T-helper 2 cell treated with Interferon-gamma antibody and Interleukin-4, amounts not matched to agents 5 μg/mL and 100 μg/mL, for 36 hours (primary cell): ENCODE measurements at regions not wholly inside any gene's neighbourhood (a gene's known extent, or its start where the extent isn't known, plus 50 kb on each side); places are given as distances from the start of the nearest gene placed in this dataset.

Source experiments
- DNase-seq: peaks from one replicate; pipeline ENCODE4 v3.0.0; 2021; ENCODE audit warnings: low spot score
- H3K27ac Mint-ChIP-seq: one replicate; pipeline ENCODE4 v1.8.0; 2021; ENCODE audit warnings: mild to moderate bottlenecking, mixed read lengths
- H3K27me3 Mint-ChIP-seq: one replicate; pipeline ENCODE4 v1.8.0; 2021; ENCODE audit warnings: low read depth, mixed read lengths
- H3K36me3 Mint-ChIP-seq: one replicate; pipeline ENCODE4 v1.8.0; 2021; ENCODE audit warnings: low read depth, mixed read lengths
- H3K4me1 Mint-ChIP-seq: one replicate; pipeline ENCODE4 v1.8.0; 2021; ENCODE audit warnings: low read depth, mixed read lengths
- H3K4me3 Mint-ChIP-seq: one replicate; pipeline ENCODE4 v1.8.0; 2022; ENCODE audit warnings: mild to moderate bottlenecking, moderate library complexity, mixed read lengths
- H3K9me3 Mint-ChIP-seq: one replicate; pipeline ENCODE4 v1.8.0; 2021; ENCODE audit warnings: mixed read lengths

DNA sequence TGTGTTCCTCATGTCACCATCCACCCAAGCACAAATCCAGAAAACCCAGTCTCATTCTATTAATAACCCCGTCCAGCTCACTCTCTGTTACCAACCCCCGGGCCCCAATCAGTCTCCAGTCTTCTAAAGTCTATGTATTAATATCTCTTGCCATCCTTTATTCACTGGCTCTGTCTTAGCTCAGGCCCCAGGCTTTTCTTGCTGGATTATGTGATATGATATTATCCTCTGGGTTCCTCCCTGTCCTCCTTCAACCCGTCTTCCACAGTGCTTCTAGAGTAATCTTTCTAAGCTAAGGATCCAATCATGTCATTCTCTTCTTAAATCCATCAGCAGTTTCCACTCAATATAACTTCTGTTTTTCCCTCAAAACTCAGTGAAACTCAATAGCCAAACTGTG, 240.5 kb upstream of the OSR1 start:
- H3K36me3 Mint-ChIP-seq, result no peaks in the 10 kb centered on the region
- H3K27ac Mint-ChIP-seq, result no peak overlapping the region
- H3K27me3 Mint-ChIP-seq, result no peaks in the 10 kb centered on the region
- DNase-seq, result no peak
- H3K4me3 Mint-ChIP-seq, result no peak overlapping the region
- H3K4me1 Mint-ChIP-seq, result no peaks in the 10 kb centered on the region
- peaks cover 6% of the 10 kb centered on the region for H3K9me3 Mint-ChIP-seq

DNA sequence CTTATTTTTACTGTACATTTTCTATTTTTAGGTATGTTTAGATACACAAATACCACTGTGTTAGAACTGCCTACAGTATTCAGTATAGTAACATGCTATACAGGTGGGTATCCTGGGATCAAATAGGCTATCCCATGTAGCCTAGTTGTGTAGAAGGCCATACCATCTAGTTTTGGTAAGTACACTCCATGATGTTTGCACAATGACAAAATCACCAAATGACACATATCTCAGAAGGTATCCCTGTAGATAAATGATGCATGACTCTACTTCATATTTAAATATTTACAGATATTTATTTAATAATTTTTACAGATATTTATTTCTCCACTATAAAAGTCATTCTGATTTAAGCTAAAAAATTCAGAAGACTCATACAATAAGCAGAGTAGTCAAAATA, 233.8 kb upstream of the OSR1 start:
- H3K9me3 Mint-ChIP-seq, result no peaks in the 10 kb centered on the region
- H3K36me3 Mint-ChIP-seq, result no peaks in the 10 kb centered on the region
- no peak overlapping the region for H3K4me3 Mint-ChIP-seq
- H3K4me1 Mint-ChIP-seq, result no peaks in the 10 kb centered on the region
- H3K27ac Mint-ChIP-seq, result no peak overlapping the region
- H3K27me3 Mint-ChIP-seq, result no peaks in the 10 kb centered on the region
- no peak for DNase-seq

DNA sequence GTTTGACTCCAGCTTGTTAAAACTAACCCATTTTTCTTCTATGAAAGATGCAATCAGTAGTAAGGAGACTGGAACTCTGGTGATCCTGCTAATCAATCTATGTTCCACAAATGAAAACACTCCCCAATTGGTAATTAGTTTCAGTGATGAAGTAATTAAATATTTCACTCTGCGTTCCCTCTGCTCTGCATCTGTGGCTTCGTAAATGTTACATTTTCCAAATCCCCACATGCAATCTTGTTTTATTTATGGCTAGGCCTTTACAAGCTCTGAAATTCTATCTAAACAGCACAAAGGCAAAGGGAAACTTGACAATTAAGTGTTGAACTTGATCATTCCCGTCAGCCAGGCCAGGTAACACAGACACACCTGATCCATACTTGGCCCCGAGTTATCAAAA, 231.4 kb upstream of the OSR1 start:
- Mint-ChIP-seq H3K4me3 (no peak overlapping the region), H3K9me3 (no peaks in the 10 kb centered on the region), H3K27ac (no peak overlapping the region), H3K36me3 (no peaks in the 10 kb centered on the region), H3K27me3 (no peaks in the 10 kb centered on the region), H3K4me1 (no peaks in the 10 kb centered on the region)
- no peak for DNase-seq

GRCh38 chr2:19580830-19581229, 222.4 kb upstream of the OSR1 start:
- no peak for DNase-seq
- H3K9me3 Mint-ChIP-seq, result no peaks in the 10 kb centered on the region
- no peaks in the 10 kb centered on the region for H3K4me1 Mint-ChIP-seq
- no peaks in the 10 kb centered on the region for H3K27me3 Mint-ChIP-seq
- H3K27ac Mint-ChIP-seq, result no peak overlapping the region
- H3K4me3 Mint-ChIP-seq, result no peak overlapping the region
- no peaks in the 10 kb centered on the region for H3K36me3 Mint-ChIP-seq

- Mint-ChIP-seq H3K9me3 (no peaks in the 10 kb centered on the region), H3K27ac (no peak overlapping the region), H3K4me3 (no peak overlapping the region), H3K36me3 (no peaks in the 10 kb centered on the region), H3K27me3 (no peaks in the 10 kb centered on the region), H3K4me1 (no peaks in the 10 kb centered on the region)
- DNase-seq, result no peak
Observed at GRCh38 chr2:19580264-19580663, 221.8 kb upstream of the OSR1 start.

GRCh38 chr2:19579461-19579860, 221.0 kb upstream of the OSR1 start:
- no peaks in the 10 kb centered on the region for H3K4me1 Mint-ChIP-seq
- H3K4me3 Mint-ChIP-seq, result no peak overlapping the region
- no peak overlapping the region for H3K27ac Mint-ChIP-seq
- no peaks in the 10 kb centered on the region for H3K36me3 Mint-ChIP-seq
- H3K27me3 Mint-ChIP-seq, result peaks cover 4% of the 10 kb centered on the region
- DNase-seq, result no peak
- no peaks in the 10 kb centered on the region for H3K9me3 Mint-ChIP-seq

GRCh38 chr2:19577723-19578122, 219.3 kb upstream of the OSR1 start:
- H3K9me3 Mint-ChIP-seq, result no peaks in the 10 kb centered on the region
- no peak for DNase-seq
- H3K27ac Mint-ChIP-seq, result no peak overlapping the region
- H3K27me3 Mint-ChIP-seq, result peaks cover 4% of the 10 kb centered on the region
- no peaks in the 10 kb centered on the region for H3K36me3 Mint-ChIP-seq
- H3K4me3 Mint-ChIP-seq, result no peak overlapping the region
- H3K4me1 Mint-ChIP-seq, result no peaks in the 10 kb centered on the region

GRCh38 chr2:19576411-19576810, 218.0 kb upstream of the OSR1 start:
- no peak for DNase-seq
- H3K4me3 Mint-ChIP-seq, result no peak overlapping the region
- no peaks in the 10 kb centered on the region for H3K9me3 Mint-ChIP-seq
- H3K4me1 Mint-ChIP-seq, result no peaks in the 10 kb centered on the region
- peaks cover 4% of the 10 kb centered on the region for H3K27me3 Mint-ChIP-seq
- no peak overlapping the region for H3K27ac Mint-ChIP-seq
- H3K36me3 Mint-ChIP-seq, result no peaks in the 10 kb centered on the region

DNA sequence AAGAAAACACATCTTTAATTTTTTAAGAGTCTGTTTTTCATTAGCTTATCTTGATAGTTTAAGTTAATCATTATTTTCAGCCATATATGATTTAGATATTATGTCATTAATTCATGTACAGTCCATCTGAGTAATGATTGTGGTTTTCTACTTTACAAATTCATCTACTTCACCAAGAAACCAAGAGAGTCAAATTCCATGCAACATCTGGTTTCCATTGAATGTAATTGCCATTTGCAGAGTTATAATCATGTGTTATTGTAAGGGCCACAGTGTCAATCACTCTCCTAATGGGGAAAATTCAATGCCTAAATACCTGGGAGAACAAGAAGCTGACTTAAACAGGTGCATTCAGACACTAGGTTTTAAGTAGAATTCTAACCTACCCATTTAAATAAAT, 217.2 kb upstream of the OSR1 start:
- no peak overlapping the region for H3K4me3 Mint-ChIP-seq
- H3K4me1 Mint-ChIP-seq, result no peaks in the 10 kb centered on the region
- no peaks in the 10 kb centered on the region for H3K9me3 Mint-ChIP-seq
- no peak overlapping the region for H3K27ac Mint-ChIP-seq
- DNase-seq, result no peak
- H3K27me3 Mint-ChIP-seq, result peaks cover 4% of the 10 kb centered on the region
- no peaks in the 10 kb centered on the region for H3K36me3 Mint-ChIP-seq

DNA sequence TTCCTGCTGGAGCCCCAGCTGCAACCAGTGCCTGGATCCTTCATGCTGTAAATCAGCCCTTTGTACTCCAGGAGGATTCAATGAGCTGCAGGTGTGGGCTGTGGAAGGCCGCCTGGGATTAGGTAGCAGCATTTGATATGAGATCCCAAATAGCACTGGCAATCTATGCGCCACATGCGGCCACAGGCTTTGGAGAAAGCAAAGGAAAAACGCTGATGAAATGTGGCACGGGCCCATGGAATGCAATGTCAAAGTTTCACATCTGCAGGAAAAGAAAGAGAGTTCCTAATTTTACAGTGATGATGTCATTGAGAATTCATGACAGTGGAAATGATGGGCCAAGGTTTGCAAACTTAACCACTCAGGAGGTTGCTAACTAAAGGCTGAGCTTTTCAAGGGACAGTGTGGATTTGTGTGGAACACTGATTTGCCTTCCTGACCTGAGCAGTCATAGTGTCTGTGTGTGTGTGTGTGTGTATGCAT, 216.4 kb upstream of the OSR1 start:
- no peaks in the 10 kb centered on the region for H3K9me3 Mint-ChIP-seq
- H3K4me1 Mint-ChIP-seq, result no peaks in the 10 kb centered on the region
- H3K4me3 Mint-ChIP-seq, result no peak overlapping the region
- DNase-seq, result no peak
- peaks cover 4% of the 10 kb centered on the region for H3K27me3 Mint-ChIP-seq
- no peaks in the 10 kb centered on the region for H3K36me3 Mint-ChIP-seq
- H3K27ac Mint-ChIP-seq, result no peak overlapping the region

- Mint-ChIP-seq H3K4me3 (no peak overlapping the region), H3K9me3 (no peaks in the 10 kb centered on the region), H3K4me1 (no peaks in the 10 kb centered on the region), H3K27me3 (peaks cover 4% of the 10 kb centered on the region), H3K27ac (no peak overlapping the region), H3K36me3 (no peaks in the 10 kb centered on the region)
- no peak for DNase-seq
Observed at GRCh38 chr2:19573784-19574183, 215.4 kb upstream of the OSR1 start.

DNA sequence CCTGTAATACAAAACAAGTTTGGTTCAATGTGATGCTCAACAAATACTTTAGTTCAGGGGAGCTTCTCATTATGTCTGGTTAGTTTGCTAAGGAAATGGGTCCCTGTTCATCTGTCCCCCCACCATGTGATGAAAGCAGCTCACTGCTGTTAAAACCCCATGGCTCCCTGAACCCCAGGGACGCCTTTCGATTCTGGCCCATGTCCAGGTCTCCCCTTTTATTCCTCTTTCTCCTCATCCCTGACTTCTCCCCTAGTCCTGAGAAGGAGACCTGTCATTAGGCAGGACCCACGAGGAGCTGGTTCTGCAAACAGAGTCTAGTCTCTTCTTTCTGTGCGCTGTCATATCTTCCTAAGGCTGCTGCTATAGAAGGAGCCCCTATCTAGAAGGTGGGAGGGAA, 213.3 kb upstream of the OSR1 start:
- H3K36me3 Mint-ChIP-seq, result no peaks in the 10 kb centered on the region
- H3K4me3 Mint-ChIP-seq, result no peak overlapping the region
- peaks cover 4% of the 10 kb centered on the region for H3K27me3 Mint-ChIP-seq
- H3K9me3 Mint-ChIP-seq, result no peaks in the 10 kb centered on the region
- no peak overlapping the region for H3K27ac Mint-ChIP-seq
- H3K4me1 Mint-ChIP-seq, result no peaks in the 10 kb centered on the region
- no peak for DNase-seq

GRCh38 chr2:19569300-19569791, 210.9 kb upstream of the OSR1 start:
- DNase-seq, result no peak
- no peak overlapping the region for H3K27ac Mint-ChIP-seq
- H3K4me1 Mint-ChIP-seq, result no peaks in the 10 kb centered on the region
- no peaks in the 10 kb centered on the region for H3K27me3 Mint-ChIP-seq
- no peaks in the 10 kb centered on the region for H3K9me3 Mint-ChIP-seq
- H3K4me3 Mint-ChIP-seq, result no peak overlapping the region
- H3K36me3 Mint-ChIP-seq, result no peaks in the 10 kb centered on the region

DNA sequence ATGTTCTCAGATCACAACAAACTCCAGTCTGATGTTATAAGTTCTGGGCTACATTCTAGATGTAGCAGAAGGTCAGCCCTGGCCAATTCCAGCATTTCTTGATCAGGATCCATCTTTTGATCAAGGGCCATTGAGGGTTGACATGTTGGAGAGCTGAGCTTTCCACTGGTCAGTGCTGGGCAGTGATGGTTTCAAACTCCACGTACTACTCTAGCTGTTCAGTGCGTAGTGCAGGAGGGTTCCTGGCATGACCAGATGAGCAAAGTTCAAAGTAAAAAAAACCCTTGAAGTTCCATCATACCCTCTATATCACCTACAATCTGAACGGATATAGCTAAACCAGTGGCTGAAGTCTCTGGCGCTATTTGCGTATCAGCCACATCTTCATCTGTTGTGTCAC, 210.4 kb upstream of the OSR1 start:
- DNase-seq, result no peak
- Mint-ChIP-seq H3K27me3 (no peaks in the 10 kb centered on the region), H3K27ac (no peak overlapping the region)

DNA sequence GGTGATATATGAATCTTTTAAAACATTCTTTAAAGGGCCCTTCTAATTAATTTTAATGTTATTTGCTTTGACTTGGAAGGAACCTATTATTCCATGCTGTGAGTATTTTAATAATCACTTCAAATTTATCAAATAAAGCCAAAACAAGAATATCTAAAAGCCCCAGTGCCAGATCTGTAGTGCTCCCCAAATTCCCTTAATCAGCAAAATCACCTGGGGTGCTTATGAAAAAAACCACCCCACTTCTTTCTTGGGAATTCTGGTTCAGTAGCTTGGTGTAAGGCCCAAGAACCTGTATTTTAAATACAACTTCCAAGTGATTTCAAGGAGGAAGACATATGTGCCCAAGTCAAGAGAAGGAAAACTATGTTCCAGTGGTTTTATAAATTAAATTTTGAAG, 202.4 kb upstream of the OSR1 start:
- Mint-ChIP-seq H3K4me1 (peaks cover 8% of the 10 kb centered on the region), H3K9me3 (no peaks in the 10 kb centered on the region), H3K27me3 (peaks cover 6% of the 10 kb centered on the region), H3K36me3 (no peaks in the 10 kb centered on the region), H3K4me3 (no peak overlapping the region), H3K27ac (no peak overlapping the region)
- no peak for DNase-seq

More for the DNA sequence above, 210.4 kb upstream of the OSR1 start:
- Mint-ChIP-seq H3K9me3 (no peaks in the 10 kb centered on the region), H3K4me1 (no peaks in the 10 kb centered on the region), H3K36me3 (no peaks in the 10 kb centered on the region), H3K4me3 (no peak overlapping the region)
